ENCODE measurements at regions not wholly inside any gene's neighbourhood (a gene's known extent, or its start where the extent isn't known, plus 50 kb on each side); places are given as distances from the start of the nearest gene placed in this dataset.

GRCh38 chr5:157961896-157962590, 103.1 kb upstream of the CLINT1 start:
- no peak for DNase-seq
- no peak for TF ChIP-seq POLR2A (IDR thresholded peaks at IDR 0.05)
- TF ChIP-seq, protein P1, sequence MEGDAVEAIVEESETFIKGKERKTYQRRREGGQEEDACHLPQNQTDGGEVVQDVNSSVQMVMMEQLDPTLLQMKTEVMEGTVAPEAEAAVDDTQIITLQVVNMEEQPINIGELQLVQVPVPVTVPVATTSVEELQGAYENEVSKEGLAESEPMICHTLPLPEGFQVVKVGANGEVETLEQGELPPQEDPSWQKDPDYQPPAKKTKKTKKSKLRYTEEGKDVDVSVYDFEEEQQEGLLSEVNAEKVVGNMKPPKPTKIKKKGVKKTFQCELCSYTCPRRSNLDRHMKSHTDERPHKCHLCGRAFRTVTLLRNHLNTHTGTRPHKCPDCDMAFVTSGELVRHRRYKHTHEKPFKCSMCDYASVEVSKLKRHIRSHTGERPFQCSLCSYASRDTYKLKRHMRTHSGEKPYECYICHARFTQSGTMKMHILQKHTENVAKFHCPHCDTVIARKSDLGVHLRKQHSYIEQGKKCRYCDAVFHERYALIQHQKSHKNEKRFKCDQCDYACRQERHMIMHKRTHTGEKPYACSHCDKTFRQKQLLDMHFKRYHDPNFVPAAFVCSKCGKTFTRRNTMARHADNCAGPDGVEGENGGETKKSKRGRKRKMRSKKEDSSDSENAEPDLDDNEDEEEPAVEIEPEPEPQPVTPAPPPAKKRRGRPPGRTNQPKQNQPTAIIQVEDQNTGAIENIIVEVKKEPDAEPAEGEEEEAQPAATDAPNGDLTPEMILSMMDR (IDR thresholded peaks at IDR 0.05), result no peak
- 22 to 30% methylated on average over 6 of the region's 6 CpGs for WGBS, 2 donors
- Histone ChIP-seq H3K4me1 (peaks cover 0 to 11% (median 0%) of the 10 kb centered on the region in 3 donors), H3K36me3 (no peaks in the 10 kb centered on the region), H3K27me3 (no peaks in the 10 kb centered on the region), H3K27ac (no peak overlapping the region), H3K4me3 (no peak overlapping the region), H3K9me3 (no peaks in the 10 kb centered on the region)
- intact Hi-C loops (cut with DNase I), result no loop called here

DNA sequence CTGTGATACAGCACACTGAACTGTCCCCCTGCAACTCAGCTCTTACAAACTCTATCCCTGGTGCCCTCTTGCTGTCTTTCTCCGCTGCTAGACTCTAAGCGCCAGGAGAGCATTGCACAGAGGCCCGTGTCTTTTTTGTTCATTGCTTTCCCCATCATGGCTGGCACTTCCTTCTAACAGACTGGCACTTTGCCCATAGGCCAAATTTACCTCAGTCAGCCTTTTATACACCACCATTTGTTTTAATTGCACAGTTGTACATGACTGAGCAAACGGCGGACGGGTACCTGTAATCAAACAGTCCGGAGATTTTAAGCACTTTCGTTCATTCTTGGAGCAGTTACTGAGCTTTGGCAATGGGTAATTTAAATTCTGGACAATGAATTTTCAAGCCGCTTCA, 102.2 kb upstream of the CLINT1 start:
- Histone ChIP-seq H3K36me3 (no peaks in the 10 kb centered on the region), H3K4me3 (no peak overlapping the region), H3K27me3 (no peaks in the 10 kb centered on the region), H3K9me3 (no peaks in the 10 kb centered on the region), H3K27ac (no peak overlapping the region), H3K4me1 (peaks cover 0 to 11% (median 0%) of the 10 kb centered on the region in 3 donors)
- intact Hi-C loops (cut with DNase I), result no loop called here
- WGBS, 2 donors, result 80 to 81% methylated on average over 9 of the region's 9 CpGs
- no peak for TF ChIP-seq POLR2A (IDR thresholded peaks at IDR 0.05)
- TF ChIP-seq, protein P1 (IDR thresholded peaks at IDR 0.05), result no peak
- no peak for DNase-seq

GRCh38 chr5:157959370-157959769, 100.4 kb upstream of the CLINT1 start:
- TF ChIP-seq POLR2A (IDR thresholded peaks at IDR 0.05), result no peak
- TF ChIP-seq, protein P1 (IDR thresholded peaks at IDR 0.05), result no peak
- DNase-seq, result no peak

GRCh38 chr5:157956271-157956885, 97.4 kb upstream of the CLINT1 start:
- 63 to 73% methylated on average over 3 of the region's 3 CpGs for WGBS, 2 donors
- Histone ChIP-seq H3K4me1 (no peaks in the 10 kb centered on the region), H3K9me3 (no peaks in the 10 kb centered on the region), H3K36me3 (no peaks in the 10 kb centered on the region), H3K4me3 (no peak overlapping the region), H3K27me3 (no peaks in the 10 kb centered on the region), H3K27ac (no peak overlapping the region)
- DNase-seq, result no peak
- TF ChIP-seq, protein P1 (IDR thresholded peaks at IDR 0.05), result no peak
- TF ChIP-seq POLR2A (IDR thresholded peaks at IDR 0.05), result no peak
- intact Hi-C loops (cut with DNase I), result no loop called here

More at GRCh38 chr5:157959370-157959769, 100.4 kb upstream of the CLINT1 start:
- Histone ChIP-seq H3K4me1 (peaks cover 0 to 5% (median 0%) of the 10 kb centered on the region in 3 donors), H3K9me3 (no peaks in the 10 kb centered on the region), H3K36me3 (no peaks in the 10 kb centered on the region), H3K27ac (no peak overlapping the region), H3K4me3 (no peak overlapping the region), H3K27me3 (no peaks in the 10 kb centered on the region)
- intact Hi-C loops (cut with DNase I), result no loop called here

GRCh38 chr5:157955541-157956172, 96.7 kb upstream of the CLINT1 start:
- no peak for TF ChIP-seq POLR2A (IDR thresholded peaks at IDR 0.05)
- TF ChIP-seq, protein P1 (IDR thresholded peaks at IDR 0.05), result no peak
- Histone ChIP-seq H3K36me3 (no peaks in the 10 kb centered on the region), H3K4me1 (no peaks in the 10 kb centered on the region), H3K27ac (no peak overlapping the region), H3K9me3 (no peaks in the 10 kb centered on the region), H3K27me3 (no peaks in the 10 kb centered on the region), H3K4me3 (no peak overlapping the region)
- intact Hi-C loops (cut with DNase I), result no loop called here
- 86 to 87% methylated on average over 5 to 6 of the region's 6 CpGs for WGBS, 2 donors
- no peak for DNase-seq
